ENCODE measurements at regions not wholly inside any gene's neighbourhood (a gene's known extent, or its start where the extent isn't known, plus 50 kb on each side); places are given as distances from the start of the nearest gene placed in this dataset.

GRCh38 chr6:168866534-168866933 lies 387.1 kb downstream of the THBS2 start:
- Mint-ChIP-seq H3K9me3 (ENCODE audit: unreplicated experiment) (no peaks in the 10 kb centered on the region), H3K4me1 (ENCODE audit: low read depth, unreplicated experiment) (no peaks in the 10 kb centered on the region), H3K27ac (ENCODE audit: unreplicated experiment) (no peak overlapping the region), H3K36me3 (ENCODE audit: insufficient read depth, unreplicated experiment) (no peaks in the 10 kb centered on the region), H3K27me3 (ENCODE audit: insufficient read depth, unreplicated experiment) (no peaks in the 10 kb centered on the region), H3K4me3 (ENCODE audit: unreplicated experiment) (no peak overlapping the region)
- no peak overlapping the region for H3K4me3 ChIP-seq (ENCODE audit: low read depth, low read length)
- no peak for TF ChIP-seq CTCF (IDR thresholded peaks at IDR 0.05; ENCODE audit: insufficient read depth in 1 of 2, low read depth in 1 of 2, low read length in 1 of 2, severe bottlenecking in 1 of 2, unreplicated experiment in 1 of 2)
- DNase-seq: no peak
- H3K4me1 ChIP-seq: no peaks in the 10 kb centered on the region
- CTCF ChIA-PET: no interaction called here
- BruUV-seq (replicated peaks): no TSS peak
- intact Hi-C loops (cut with micrococcal nuclease; ENCODE audit: unreplicated experiment): no loop called here
- POLR2A ChIA-PET: no interaction called here
- no peaks in the 10 kb centered on the region for H3K36me3 ChIP-seq (ENCODE audit: control insufficient read depth, insufficient read depth, low read length)
- H3K27me3 ChIP-seq (replicated peaks; ENCODE audit: control insufficient read depth, insufficient read depth, low read length): no peaks in the 10 kb centered on the region
- H3K9me3 ChIP-seq: no peaks in the 10 kb centered on the region

GRCh38 chr6:168865522-168865921 lies 388.1 kb downstream of the THBS2 start:
- no peaks in the 10 kb centered on the region for H3K9me3 ChIP-seq
- Mint-ChIP-seq H3K27me3 (ENCODE audit: insufficient read depth, unreplicated experiment) (peaks cover 2% of the 10 kb centered on the region), H3K4me1 (ENCODE audit: low read depth, unreplicated experiment) (no peaks in the 10 kb centered on the region), H3K9me3 (ENCODE audit: unreplicated experiment) (no peaks in the 10 kb centered on the region), H3K4me3 (ENCODE audit: unreplicated experiment) (no peak overlapping the region), H3K27ac (ENCODE audit: unreplicated experiment) (no peak overlapping the region), H3K36me3 (ENCODE audit: insufficient read depth, unreplicated experiment) (no peaks in the 10 kb centered on the region)
- H3K27me3 ChIP-seq (replicated peaks; ENCODE audit: control insufficient read depth, insufficient read depth, low read length): no peaks in the 10 kb centered on the region
- POLR2A ChIA-PET: no interaction called here
- no peaks in the 10 kb centered on the region for H3K36me3 ChIP-seq (ENCODE audit: control insufficient read depth, insufficient read depth, low read length)
- no peak overlapping the region for H3K4me3 ChIP-seq (ENCODE audit: low read depth, low read length)
- no peak for DNase-seq
- intact Hi-C loops (cut with micrococcal nuclease; ENCODE audit: unreplicated experiment): no loop called here
- TF ChIP-seq CTCF (IDR thresholded peaks at IDR 0.05; ENCODE audit: insufficient read depth in 1 of 2, low read depth in 1 of 2, low read length in 1 of 2, severe bottlenecking in 1 of 2, unreplicated experiment in 1 of 2): no peak
- CTCF ChIA-PET: no interaction called here
- BruUV-seq (replicated peaks): no TSS peak
- H3K4me1 ChIP-seq: no peaks in the 10 kb centered on the region

GRCh38 chr6:168864541-168865460 lies 388.8 kb downstream of the THBS2 start:
- DNase-seq: no peak
- no peak for TF ChIP-seq CTCF (IDR thresholded peaks at IDR 0.05; ENCODE audit: insufficient read depth in 1 of 2, low read depth in 1 of 2, low read length in 1 of 2, severe bottlenecking in 1 of 2, unreplicated experiment in 1 of 2)
- Mint-ChIP-seq H3K4me1 (ENCODE audit: low read depth, unreplicated experiment) (no peaks in the 10 kb centered on the region), H3K27ac (ENCODE audit: unreplicated experiment) (no peak overlapping the region), H3K27me3 (ENCODE audit: insufficient read depth, unreplicated experiment) (peaks cover 3% of the 10 kb centered on the region), H3K4me3 (ENCODE audit: unreplicated experiment) (no peak overlapping the region), H3K36me3 (ENCODE audit: insufficient read depth, unreplicated experiment) (no peaks in the 10 kb centered on the region), H3K9me3 (ENCODE audit: unreplicated experiment) (no peaks in the 10 kb centered on the region)
- POLR2A ChIA-PET: no interaction called here
- H3K9me3 ChIP-seq: no peaks in the 10 kb centered on the region
- BruUV-seq (replicated peaks): no TSS peak
- no peaks in the 10 kb centered on the region for H3K36me3 ChIP-seq (ENCODE audit: control insufficient read depth, insufficient read depth, low read length)
- H3K4me3 ChIP-seq (ENCODE audit: low read depth, low read length): no peak overlapping the region
- intact Hi-C loops (cut with micrococcal nuclease; ENCODE audit: unreplicated experiment): no loop called here
- CTCF ChIA-PET: no interaction called here
- H3K27me3 ChIP-seq (replicated peaks; ENCODE audit: control insufficient read depth, insufficient read depth, low read length): no peaks in the 10 kb centered on the region
- no peaks in the 10 kb centered on the region for H3K4me1 ChIP-seq
